Posterior cingulate gyrus (tissue), 11 donors: ENCODE measurements at regions not wholly inside any gene's neighbourhood (a gene's known extent, or its start where the extent isn't known, plus 50 kb on each side); places are given as distances from the start of the nearest gene placed in this dataset.
"Not testable (repeated sequence)": the region's sequence is repeated elsewhere in the genome, so short reads cannot be mapped to it uniquely, and the experiment has no call there.

Experiments
- DNase-seq, 10 donors: peaks; one replicate each; pipeline versions ENCODE4 v3.0.0 to v3.0.0-alpha.2; 2020 to 2021; ENCODE audit warnings: mixed read lengths in 3 of 10
- intact Hi-C: fragments of 100-400 bp; cut with DNase I; formaldehyde crosslinking; loops from one replicate; pipeline ENCODE4 v1.15.1; 2023

DNA sequence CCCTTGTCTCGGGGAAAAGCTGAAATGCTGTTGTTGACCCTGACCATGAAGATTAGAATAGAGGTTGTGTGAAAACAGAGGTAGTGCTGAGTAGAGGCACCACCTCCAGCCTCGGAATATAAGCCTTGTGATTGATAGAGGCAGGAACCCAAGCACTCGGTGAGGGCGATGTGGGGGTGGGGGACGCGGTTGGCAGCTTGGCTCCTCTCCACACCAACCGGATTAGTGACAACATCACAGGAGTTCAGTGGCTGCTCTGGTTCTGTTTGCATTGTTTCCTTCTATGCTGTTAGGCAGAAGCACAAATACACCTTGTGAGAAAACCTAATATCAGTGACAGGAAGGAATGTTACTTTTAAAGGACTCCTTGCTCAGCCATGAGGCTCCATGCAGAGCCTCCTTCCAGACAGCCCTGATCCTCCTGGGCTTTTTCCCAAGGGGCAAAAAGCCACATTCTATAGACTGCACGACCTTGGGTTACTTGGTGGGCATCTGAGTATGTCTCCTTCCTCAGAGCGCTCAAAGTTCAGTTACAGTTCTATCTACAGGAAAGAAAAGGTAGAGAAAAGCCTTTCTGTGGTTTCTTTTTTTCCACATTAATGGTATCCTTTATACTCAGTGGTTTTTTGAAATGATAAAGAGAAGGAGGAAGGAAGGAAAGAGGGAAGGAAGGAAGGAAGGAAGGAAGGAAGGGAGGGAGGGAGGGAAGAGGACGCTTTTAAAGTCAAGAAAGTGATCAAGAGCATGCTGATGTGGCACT is 150.4 kb upstream of the NOCT start:
- no peak for DNase-seq
- intact Hi-C loops = no loop called here

DNA sequence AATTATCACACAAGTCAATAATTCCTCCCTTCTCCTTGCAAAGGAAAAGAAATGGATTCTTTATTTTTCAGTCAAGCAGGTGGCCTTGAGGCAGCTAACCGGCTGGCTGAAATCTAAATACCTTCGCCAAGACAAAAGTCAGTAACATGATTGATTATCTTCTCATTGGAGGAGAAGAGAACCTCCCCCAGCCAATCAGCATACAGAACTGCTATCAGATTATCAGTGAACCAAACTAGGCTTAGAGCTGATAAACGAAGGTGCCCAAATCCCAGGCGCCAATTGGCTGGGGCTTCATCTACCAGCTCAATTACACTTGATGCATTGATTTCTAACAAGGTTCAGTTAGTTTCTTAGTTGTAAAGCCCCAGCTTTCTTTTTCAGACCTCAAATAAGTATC is 152.4 kb upstream of the NOCT start:
- DNase-seq = no peak
- intact Hi-C loops = no loop called here

DNA sequence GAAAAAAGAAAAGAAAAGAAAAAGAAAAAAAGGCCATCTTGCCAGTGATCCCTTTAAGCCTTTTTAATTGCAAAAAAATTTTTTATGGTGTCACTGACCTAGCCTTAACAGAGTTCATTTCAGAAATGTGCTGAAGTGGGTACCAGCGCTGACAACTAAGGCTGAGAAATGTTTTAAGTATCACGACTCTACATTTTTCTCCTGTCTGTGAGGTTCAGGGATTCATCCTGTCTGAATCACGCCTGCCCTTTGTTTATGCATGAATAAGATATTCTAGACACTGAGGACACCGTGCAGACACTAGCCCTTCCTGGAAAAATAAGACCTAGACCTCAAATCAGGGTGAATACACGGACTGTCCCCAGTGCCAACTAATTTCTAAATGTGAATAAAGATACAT is 154.4 kb upstream of the NOCT start:
- intact Hi-C loops = no loop called here
- no peak for DNase-seq

DNA sequence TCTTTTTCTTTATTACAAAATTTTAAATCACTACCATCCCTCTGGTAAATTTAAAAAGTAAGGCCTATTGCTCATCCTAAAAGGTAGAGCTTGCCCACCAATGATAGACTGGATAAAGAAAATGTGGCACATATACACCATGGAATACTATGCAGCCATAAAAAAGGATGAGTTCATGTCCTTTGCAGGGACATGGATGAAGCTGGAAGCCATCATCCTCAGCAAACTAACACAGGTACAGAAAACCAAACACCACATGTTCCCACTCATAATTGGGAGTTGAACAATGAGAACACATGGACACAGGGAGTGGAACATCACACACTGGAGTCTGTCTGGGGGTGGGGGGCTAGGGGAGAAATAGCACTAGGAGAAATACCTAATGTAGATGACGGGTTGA is 155.2 kb upstream of the NOCT start:
- intact Hi-C loops = not testable (repeated sequence)

DNA sequence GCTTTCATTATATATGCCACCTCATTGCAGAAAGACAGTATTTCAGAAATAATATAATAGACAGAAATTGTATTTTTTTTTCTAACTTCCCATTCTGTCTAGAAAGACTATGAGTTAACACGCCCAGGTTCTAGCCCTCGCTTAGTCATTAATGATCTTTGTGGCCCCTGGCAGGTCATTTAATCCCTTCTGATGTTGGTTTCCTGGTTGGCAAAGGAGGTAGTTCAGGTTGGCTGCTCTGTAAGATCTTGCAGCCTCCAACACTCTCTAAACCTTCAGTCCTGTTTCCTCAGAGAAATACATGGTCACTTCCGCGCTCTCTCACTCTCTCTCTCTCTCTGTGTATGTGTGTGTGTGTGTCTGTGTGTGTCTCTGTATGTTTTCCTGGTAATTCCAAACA is 156.3 kb upstream of the NOCT start:
- DNase-seq = no peak
- intact Hi-C loops = no loop called here

More for the DNA sequence above, 155.2 kb upstream of the NOCT start:
- not testable (repeated sequence) for DNase-seq

DNA sequence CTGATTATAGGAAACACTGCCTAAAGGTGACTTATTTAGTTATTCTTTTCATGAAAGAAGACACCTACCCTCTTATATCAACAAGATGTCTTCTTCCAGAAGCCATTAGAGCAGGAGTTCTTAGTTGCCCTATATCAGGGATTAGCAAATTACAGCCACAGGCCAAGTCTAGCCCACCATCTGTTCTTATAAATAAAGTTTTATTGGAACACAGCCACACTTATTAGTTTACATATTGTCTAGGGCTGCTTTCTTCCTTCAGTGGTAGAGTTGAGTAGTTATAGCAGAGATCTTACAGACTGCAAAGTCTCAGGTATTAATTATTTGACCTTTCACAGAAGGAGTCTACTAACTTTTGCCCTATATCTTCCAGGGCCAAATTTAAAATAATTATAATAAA is 157.2 kb upstream of the NOCT start:
- DNase-seq = no peak
- intact Hi-C loops = no loop called here

DNA sequence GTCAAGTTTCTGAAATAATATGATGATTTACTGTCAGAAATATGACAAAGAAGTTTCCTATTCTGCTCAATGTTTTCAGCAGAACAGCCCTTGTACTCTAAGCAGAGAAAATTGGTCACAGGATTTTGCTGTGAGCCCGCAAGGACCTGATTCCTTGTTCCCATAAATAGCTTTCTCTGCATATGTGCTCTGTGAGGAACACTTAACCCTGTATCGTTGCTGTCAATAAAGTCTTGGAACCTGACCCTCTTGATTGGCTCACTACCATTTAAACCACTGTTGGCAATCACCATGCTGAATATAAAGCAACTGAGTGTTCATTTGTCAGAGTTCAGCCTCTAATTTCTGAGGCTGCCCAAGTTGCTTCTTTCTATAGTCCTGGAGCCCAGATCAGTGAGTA is 158.2 kb upstream of the NOCT start:
- no peak for DNase-seq
- intact Hi-C loops = no loop called here

DNA sequence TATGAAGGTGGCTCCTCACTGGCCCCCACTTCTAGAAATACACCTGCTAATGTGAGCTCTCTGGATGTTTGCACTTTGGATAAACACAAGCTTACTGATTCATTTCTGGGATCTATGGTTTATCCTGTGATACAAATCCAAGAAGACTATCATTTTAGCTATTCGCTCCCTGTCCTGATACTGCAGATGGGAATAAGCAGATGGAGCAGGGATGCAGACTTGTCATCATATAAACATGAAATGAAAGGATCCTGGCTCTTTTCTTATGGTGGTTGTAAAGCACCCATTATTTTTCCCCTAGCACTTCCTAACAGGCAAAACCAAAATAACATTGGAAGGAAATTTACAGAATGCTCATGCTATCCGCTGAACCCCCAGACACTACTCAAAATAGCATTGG is 162.9 kb upstream of the NOCT start:
- intact Hi-C loops = no loop called here

DNA sequence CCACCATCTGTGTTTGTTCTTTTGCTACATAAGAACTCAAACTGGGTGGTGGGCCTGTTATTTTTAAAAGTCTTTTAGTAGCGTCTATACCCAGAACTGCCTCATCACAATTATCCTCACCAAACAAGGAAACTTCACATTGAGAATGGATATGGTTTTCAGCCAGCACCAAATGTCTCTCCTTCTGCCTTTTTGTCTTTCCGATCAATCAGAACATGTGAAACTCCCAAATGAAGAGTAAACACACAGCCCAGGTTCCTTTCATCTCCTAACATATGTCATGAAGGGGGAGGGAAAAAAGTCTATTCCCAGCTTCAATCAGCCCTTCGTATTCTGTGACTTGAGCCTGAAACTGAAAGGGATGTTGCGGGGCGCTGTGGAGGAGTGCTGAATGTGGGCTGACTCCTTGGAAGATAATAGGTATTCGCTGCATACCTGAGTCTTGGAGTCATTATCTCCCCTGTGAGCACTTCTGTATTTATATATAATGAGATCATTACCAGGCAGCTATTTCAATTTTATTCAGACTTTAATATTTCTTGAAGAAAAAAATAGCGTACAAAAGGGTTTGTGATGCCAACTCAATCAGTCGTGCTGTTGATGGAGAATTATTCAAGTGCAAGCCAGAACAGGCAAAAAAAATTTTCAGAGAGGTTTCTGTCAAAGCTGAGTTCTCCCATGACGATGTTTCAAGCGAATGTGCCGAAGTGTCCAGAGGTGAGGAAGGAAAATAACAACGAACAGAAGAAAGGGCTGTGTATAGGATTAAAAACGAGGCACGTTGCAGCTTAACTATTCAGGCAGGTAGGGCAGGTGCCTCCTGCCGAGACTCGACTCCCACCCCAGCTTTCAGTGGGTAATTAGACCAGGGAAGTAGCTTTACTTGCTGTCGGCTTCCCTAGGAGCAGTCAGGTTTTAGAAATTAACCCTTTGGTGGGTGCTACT is 163.9 kb upstream of the NOCT start:
- intact Hi-C loops = no loop called here
- peak in 1 of 10 donors; percentile 50 for DNase-seq

More for the DNA sequence above, 162.9 kb upstream of the NOCT start:
- no peak for DNase-seq

DNA sequence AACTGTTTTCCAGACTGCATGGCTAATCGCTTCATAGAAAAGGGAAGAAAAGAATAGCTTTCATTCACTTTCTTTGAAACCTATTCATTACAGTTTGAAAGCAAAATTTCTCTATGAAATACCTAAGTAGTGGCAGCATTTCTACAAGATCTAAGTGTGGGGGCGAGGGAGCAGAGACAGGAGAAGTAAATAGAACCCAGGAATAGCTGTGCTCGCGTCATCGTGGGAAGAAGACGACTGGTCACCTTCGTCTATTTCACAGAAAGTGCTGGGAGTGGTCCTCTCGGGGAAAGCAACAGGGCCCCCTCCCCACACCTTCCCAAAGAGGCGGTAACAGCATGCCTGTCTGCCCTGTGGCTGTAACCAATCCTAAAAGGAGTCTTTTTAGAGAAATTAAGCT is 169.9 kb upstream of the NOCT start:
- intact Hi-C loops = no loop called here
- no peak for DNase-seq

DNA sequence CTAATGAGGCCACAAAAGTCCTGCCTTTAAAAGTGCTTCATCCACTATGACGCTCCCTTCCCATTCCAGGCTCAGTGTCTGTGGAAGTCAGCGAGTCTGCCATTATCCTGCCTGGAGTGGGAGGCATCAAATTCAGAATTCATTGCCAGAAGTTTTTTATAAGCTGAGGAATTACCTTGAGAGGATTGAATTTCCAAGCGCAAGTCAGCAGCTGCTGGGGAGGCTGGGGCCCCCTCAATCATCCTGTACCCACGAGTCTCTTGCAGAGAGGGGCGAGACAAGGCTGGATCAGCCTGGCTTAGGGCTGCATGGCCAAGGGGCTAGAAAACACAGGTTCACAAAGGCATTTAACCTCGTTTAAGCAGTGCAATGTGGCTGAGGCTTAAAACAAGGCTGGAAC is 170.5 kb upstream of the NOCT start:
- intact Hi-C loops = no loop called here
- DNase-seq = peak in 1 of 10 donors; percentile 65

DNA sequence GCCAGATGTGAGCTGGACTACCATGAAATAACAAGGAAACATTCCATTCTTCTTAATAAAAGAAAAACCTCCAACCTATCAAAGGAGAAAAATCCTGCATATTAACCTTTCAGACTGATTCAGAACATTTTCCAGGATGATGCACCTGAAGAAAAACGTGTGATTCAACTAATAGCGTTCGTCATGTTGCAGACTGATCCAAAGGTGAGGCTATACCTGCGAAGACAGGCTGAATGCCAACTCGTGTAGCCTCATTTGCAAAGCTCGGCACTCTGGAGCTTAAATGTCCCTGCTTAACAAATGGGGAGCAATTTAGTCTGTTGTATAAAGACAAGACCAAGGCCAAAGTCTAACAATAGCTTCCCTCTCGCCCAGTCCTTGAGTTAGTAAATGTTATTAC is 172.0 kb upstream of the NOCT start:
- DNase-seq = no peak
- intact Hi-C loops = no loop called here

DNA sequence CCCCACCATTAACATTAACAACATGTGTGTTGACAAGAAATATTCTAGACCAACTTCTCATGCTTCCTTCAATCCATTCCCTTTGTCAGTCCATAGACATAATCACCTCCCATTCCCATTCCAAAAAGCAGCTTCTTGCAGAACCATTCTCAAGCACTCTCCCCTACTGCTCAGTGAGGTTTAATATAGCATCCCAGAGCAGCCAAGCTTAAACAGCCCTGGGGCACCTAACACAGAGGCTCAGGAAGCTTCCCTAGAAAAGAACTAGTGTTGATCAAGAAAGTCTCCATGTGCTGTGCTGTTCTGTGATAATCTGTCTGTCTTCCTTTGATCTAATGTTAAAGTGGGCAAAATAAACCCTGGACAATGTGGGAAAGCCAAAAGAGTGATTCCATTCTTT is 174.2 kb upstream of the NOCT start:
- DNase-seq = no peak
- intact Hi-C loops = no loop called here

DNA sequence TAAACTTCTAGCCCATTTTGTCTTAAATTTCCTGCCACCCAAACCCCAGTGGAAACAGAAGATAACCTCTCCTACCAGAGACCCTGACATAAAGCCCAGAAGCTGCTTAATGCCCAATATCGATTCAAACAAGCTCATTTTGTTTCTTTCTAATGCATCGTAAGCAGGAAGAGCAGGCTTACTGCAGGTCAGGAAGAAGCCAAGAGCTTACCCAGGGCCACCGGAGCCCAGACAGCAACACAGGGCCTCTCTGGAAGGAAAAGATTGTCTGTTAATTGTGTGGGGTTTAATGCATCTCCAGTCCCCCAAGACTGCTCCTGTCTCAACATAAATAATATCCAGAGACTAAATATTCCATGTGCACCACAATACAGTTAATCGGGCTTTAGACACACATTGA is 177.3 kb upstream of the NOCT start:
- intact Hi-C loops = no loop called here
- DNase-seq = no peak

DNA sequence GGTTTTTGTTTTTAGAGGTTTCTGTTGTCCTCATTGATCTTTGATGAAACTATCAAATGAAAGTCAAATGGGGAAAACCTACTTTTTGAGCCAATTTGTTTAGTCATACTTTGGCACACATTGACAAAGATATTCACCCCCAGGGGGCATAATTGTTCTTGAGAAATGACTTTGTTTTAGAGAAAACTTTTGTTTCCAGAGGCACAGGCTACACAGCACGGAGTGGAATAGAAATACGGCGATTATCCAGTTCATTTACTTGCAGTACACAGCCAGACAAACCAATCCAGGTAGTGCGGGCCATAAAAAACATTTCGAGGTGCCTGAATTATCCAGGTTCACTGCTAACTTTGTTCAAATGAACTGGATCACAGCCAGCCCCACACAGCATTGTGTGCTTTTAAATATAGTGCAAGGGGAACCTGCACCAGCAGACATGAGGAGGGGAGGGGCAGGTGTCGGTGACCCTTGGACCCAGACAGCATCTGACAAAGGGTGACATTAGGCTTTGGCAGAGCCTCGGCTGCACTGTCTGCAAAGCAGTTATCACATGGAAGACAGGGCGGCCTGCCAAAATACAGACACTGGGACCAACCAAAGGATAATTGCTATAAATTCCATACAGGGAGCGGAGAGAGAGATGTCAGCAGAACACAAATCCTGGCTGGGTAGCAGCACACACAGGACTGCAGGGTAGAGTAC is 179.6 kb upstream of the NOCT start:
- intact Hi-C loops = no loop called here
- DNase-seq = peak in 2 of 10 donors; percentile 8 to 72

DNA sequence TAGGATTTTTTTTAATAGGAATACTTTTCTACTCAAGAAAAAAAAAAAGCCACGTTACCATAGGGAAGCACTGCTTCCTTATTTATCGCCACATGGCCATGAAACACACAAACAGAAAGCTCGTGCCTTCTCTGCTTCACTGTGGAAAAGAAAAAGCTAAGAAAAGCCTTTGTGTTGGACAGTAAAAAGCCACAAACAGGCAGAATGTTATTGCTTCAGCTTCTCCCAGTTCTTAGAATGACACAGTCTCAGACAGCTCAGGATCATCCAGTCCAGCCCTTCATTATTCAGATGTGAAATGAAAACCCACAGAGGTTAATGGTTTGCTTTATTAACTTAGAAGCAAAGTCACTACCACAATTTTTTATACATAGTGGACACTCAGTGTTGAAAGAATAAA is 181.6 kb upstream of the NOCT start:
- intact Hi-C loops = no loop called here
- DNase-seq = no peak

DNA sequence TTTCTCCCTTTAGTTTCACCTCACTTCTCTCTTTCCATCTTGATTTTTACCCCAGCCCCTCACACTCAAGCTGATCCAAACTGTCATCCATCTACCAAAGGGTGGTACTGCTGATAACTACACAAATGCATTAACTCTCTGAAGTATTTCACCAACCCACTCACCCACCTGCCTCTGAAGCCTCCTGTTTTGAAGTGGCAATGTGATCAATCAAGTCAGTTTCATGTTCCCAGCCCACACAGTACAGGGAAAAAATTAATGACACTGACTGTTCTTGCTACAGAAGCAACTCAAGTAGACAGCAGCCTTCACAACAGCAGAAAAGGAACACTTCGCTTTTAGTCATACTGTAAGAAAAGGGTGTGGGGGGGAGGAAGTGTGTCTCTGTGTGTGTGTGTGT is 183.0 kb upstream of the NOCT start:
- no peak for DNase-seq
- intact Hi-C loops = no loop called here

DNA sequence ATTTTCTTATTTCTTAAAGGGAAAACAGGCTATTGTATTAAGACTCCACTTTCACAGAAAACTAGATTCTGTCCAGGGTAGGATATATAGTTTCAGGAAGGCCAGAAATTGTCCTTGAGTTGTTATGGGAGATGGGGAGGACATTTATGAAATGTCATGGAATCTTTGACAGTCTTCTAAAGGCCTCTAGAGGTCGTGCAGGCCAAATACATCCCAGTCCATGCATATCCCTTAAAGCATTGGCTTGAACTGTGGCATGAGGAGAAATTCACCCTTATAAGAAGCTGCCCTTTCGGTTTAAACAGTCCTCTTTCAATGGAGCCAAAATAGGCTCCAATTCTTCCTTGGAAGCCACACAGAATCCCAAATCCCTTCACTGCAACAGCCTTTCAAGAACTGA is 183.6 kb upstream of the NOCT start:
- DNase-seq = no peak
- intact Hi-C loops = no loop called here

DNA sequence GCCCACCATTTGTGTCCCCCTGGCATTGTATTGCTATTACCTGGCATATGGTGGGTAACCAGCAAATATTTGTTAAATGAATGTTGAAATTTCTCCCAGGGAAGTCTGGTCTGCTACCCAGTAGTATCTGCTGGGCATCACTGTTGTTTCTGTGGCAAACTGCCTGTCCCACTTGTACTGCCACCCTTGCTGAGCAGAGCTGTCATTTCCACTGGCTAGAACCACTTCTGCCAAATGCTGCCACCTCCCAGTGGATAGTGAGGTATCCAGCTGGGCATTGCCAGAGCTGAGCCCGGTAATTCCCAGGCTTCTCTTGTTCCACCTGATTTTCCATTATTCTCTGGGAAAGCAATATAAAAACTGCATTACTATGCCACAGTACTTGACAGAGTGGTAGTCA is 186.7 kb upstream of the NOCT start:
- no peak for DNase-seq
- intact Hi-C loops = no loop called here

DNA sequence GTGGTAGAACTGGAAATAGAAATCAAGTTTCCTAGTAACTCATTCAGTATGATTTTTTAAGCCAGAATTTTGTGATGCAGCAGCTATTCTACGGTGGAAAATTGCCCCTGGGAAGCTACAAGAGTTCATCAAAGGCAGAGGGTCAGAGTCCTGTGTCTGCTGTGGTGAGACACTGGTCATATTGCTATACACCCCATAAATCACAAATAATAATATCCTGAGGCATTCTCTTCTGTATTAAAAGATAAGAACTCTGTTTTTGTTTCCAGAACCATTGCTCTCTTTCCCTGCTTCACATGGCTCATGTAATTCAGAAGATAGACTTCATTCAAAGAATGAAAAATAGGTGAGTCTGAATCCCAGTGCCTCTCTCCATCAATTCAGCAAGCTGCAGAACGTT is 188.8 kb upstream of the NOCT start:
- intact Hi-C loops = no loop called here
- no peak for DNase-seq

DNA sequence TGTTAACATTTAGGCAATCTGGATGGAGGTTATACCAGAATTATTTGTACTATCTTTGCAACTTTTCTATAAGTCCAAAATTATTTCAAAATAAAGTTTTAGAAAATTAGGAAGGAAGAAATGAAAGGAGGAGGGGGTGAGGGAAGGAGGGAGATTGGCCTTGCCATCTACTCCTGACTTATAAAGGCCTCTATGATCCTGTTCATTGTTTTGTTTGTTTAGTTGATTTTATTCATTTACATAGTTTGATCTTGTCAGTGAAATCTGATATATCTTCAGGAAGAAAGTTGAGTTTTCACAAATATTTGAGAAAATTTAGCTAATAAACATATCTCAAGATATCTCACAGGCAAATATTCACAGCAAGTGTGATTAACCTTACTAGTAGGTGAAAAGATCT is 189.3 kb upstream of the NOCT start:
- intact Hi-C loops = no loop called here
- DNase-seq = no peak
